NCI-H2196 (cell line): ENCODE measurements at regions not wholly inside any gene's neighbourhood (a gene's known extent, or its start where the extent isn't known, plus 50 kb on each side); places are given as distances from the start of the nearest gene placed in this dataset.
"Not testable (repeated sequence)": the region's sequence is repeated elsewhere in the genome, so short reads cannot be mapped to it uniquely, and the experiment has no call there.

Experiments
- DNase-seq: peaks from one replicate; lab custom pipeline; 2025; ENCODE audit not compliant: unreplicated experiment; lab: John Stamatoyannopoulos, UW

- no peak for DNase-seq
Measured at GRCh38 chr20:4635781-4636180, 50.5 kb upstream of the PRNP start.

- no peak for DNase-seq
Measured at GRCh38 chr20:4635342-4635741, 50.9 kb upstream of the PRNP start.

- DNase-seq = no peak
Measured at GRCh38 chr20:4633780-4634179, 52.5 kb upstream of the PRNP start.

GRCh38 chr20:4633379-4633778 is 52.9 kb upstream of the PRNP start:
- DNase-seq = no peak

- no peak for DNase-seq
Measured at GRCh38 chr20:4632876-4633275, 53.4 kb upstream of the PRNP start.

- DNase-seq = no peak
Measured at GRCh38 chr20:4626228-4626627, 60.0 kb upstream of the PRNP start.

GRCh38 chr20:4625687-4626086 is 60.6 kb upstream of the PRNP start:
- no peak for DNase-seq

- DNase-seq = not testable (repeated sequence)
Measured at GRCh38 chr20:4624675-4625336, 61.5 kb upstream of the PRNP start.

- not testable (repeated sequence) for DNase-seq
Measured at GRCh38 chr20:4619144-4619543, 67.1 kb upstream of the PRNP start.

- no peak for DNase-seq
Measured at GRCh38 chr20:4617484-4617883, 68.8 kb upstream of the PRNP start.

GRCh38 chr20:4617019-4617418 is 69.2 kb upstream of the PRNP start:
- no peak for DNase-seq

GRCh38 chr20:4613718-4614620 is 72.3 kb upstream of the PRNP start:
- peak; percentile 59 for DNase-seq

- no peak for DNase-seq
Measured at GRCh38 chr20:4613184-4613583, 73.1 kb upstream of the PRNP start.

GRCh38 chr20:4610871-4611270 is 75.4 kb upstream of the PRNP start:
- no peak for DNase-seq

- DNase-seq = no peak
Measured at GRCh38 chr20:4609511-4609910, 76.7 kb upstream of the PRNP start.

GRCh38 chr20:4608861-4609260 is 77.4 kb upstream of the PRNP start:
- DNase-seq = no peak

- DNase-seq = peak; percentile 74
Measured at GRCh38 chr20:4607287-4607713, 79.0 kb upstream of the PRNP start.

- no peak for DNase-seq
Measured at GRCh38 chr20:4606051-4606450, 80.2 kb upstream of the PRNP start.

- DNase-seq = no peak
Measured at GRCh38 chr20:4605166-4605565, 81.1 kb upstream of the PRNP start.

GRCh38 chr20:4604580-4604979 is 81.7 kb upstream of the PRNP start:
- peak; percentile 15 for DNase-seq

- no peak for DNase-seq
Measured at GRCh38 chr20:4603724-4604123, 82.5 kb upstream of the PRNP start.

- no peak for DNase-seq
Measured at GRCh38 chr20:4602297-4602631, 84.0 kb upstream of the PRNP start.
